NCI-H146 (cell line): ENCODE measurements at regions not wholly inside any gene's neighbourhood (a gene's known extent, or its start where the extent isn't known, plus 50 kb on each side); places are given as distances from the start of the nearest gene placed in this dataset.
"Not testable (repeated sequence)": the region's sequence is repeated elsewhere in the genome, so short reads cannot be mapped to it uniquely, and the experiment has no call there.

ENCODE experiments used
- DNase-seq: peaks from one replicate; lab custom pipeline; 2025; lab: John Stamatoyannopoulos, UW

DNA sequence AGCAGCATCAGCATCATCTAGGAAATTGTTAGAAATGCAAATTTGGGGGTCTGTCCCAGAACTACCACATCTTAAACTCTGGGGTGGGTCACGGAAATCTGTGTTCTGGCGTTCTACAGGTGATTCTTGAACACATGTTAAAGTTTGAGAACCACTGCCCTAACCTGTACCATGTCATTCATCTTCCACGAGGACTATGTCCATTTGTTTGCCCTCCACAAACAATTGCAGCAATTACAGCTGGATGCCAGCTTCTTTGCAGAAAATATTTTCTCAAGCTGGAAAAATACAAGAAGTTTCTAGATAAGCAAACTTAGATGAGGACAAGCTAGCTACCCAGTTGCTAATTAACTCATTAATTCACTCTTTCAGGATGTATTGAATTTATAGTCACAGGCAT, 54.1 kb downstream of the MAFB start:
- DNase-seq = no peak

GRCh38 chr20:40633123-40633850, 55.7 kb downstream of the MAFB start:
- DNase-seq = no peak

GRCh38 chr20:40632346-40632976, 56.6 kb downstream of the MAFB start:
- no peak for DNase-seq

DNA sequence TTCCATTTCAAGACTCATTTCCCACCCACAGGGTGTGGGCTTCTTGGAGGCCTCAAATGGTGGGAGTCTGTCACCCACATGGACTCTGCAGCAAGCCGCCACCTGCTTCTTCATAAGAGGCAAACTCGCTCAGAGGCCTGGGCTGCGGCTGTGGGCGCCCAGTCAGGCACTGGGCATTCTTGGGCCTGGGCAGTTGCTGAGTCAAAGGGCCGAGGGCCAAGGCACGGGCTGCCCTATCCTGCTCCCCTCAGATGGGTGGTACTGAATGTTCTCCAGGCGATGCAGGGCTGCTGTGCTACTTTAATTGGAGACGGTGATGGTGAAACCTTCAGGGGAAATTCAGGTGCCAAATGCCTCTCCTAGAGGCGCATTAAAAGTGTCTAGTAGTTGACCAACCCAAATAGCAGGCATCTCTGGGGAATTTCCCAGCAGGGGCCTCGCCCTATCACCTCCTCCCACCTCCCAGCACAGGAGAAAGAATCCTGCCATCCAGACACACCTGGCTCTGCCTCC, 57.9 kb downstream of the MAFB start:
- no peak for DNase-seq

GRCh38 chr20:40630713-40631112, 58.3 kb downstream of the MAFB start:
- DNase-seq = no peak

- no peak for DNase-seq
Measured at GRCh38 chr20:40630099-40630498, 58.9 kb downstream of the MAFB start.

GRCh38 chr20:40628877-40629276, 60.2 kb downstream of the MAFB start:
- DNase-seq = no peak

GRCh38 chr20:40619053-40619452, 70.0 kb downstream of the MAFB start:
- not testable (repeated sequence) for DNase-seq

DNA sequence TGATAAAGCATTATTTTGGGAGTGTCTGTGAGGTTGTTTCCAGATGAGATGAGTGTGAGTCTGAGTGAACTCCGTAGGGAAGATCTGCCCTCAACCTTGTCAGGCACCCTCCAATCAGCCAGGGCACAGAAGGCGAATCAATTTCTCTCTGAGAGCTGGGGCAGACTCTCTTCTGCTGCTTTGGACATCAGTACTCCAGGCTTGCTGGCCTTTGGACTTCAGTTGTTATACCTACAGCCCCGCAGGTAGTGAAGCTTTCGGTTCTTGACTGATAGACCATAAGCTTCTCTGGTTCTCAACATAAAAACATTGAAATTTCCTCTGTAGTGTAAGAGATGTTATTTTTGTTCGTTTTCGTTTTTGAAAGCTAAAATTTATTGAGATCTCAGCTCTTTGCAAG, 71.4 kb downstream of the MAFB start:
- DNase-seq = no peak

GRCh38 chr20:40612837-40613236, 76.2 kb downstream of the MAFB start:
- no peak for DNase-seq

GRCh38 chr20:40612247-40612646, 76.8 kb downstream of the MAFB start:
- no peak for DNase-seq

GRCh38 chr20:40610730-40611129, 78.3 kb downstream of the MAFB start:
- no peak for DNase-seq

- DNase-seq = no peak
Measured at GRCh38 chr20:40607927-40608326, 81.1 kb downstream of the MAFB start.

- no peak for DNase-seq
Measured at GRCh38 chr20:40606660-40607059, 82.4 kb downstream of the MAFB start.

GRCh38 chr20:40606237-40606636, 82.8 kb downstream of the MAFB start:
- no peak for DNase-seq

- DNase-seq = no peak
Measured at GRCh38 chr20:40604416-40604815, 84.6 kb downstream of the MAFB start.

DNA sequence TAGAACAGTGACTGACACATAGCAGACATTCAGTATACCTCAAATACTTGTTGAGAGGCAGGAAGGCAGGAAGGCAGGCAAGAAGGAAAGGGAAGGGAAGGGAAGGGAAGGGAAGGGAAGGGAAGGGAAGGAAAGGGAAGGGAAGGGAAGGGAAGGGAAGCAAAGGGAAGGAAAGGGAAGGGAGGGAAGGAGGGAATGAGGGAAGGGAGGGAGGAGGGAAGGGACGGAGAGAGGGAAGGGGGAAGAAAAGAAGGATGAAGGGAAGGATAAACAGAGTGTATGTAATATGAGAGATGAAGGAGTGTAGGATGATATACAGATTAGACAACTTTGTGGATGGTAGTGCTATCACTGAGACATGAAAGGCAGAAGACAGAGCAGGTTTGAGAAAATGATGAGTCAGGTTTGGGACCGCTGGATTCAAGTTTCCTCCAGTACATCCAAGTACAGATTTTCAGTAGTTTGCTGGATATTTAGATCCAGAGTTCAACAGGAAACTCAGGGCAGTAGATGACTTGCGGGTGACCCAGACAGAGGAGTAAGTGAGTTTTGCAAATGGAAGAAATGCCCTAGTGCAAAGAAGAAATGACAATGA, 85.9 kb downstream of the MAFB start:
- DNase-seq = no peak

- DNase-seq = no peak
Measured at GRCh38 chr20:40602381-40602780, 86.7 kb downstream of the MAFB start.

DNA sequence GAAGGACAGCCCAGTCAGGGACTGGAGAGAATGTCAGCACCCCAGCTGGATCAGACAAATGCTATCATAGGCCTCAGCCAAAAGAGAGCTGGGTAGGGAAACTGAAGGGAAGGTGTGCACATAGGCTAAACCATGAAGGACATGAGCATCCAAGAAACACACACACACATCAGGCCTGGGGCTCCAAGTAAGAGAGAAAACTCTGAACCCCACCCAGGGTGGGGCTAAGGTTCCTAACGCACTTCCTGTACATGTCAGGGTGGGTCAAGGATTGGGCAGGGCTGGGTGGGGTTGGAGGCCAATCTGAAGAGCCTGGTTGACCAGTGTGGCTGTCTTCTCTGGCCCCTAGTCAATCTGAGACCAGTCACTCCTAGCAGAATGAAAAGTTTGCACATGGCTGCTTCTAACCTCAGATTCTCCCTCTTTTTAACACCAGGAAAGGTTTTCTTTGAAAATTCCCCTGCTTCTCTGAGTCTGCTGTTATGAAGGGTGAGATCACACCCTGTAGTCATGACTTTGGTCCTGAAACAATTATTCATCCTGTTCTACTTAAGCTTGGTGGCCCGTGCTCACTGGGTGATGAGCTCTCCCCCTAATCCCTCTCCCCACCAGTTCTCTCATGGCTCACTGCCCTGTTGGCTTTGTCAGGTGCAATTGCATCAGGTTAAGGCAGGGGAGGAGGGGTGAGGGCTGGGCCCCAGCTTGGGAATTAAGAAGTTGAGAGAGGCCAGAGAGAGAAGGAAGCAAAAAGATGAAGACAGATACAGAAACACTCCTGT, 88.4 kb downstream of the MAFB start:
- no peak for DNase-seq

DNA sequence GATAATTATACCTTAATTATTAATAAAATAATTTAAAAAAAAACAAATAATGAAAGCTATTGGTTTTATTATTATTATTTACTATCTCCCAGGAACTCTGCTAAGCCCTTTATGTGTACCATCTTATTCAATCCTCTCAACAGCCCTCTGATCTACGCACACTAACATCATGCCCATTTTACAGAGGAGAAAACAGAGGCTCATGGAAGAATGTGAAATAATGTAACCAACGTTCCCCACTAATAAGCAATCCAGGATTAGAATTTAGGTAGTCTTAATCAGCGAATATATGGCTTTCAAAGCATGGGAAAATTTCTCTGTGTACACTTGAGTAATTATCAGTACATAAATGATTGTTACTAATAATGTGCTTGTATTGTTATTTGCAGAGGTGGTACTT, 89.0 kb downstream of the MAFB start:
- no peak for DNase-seq

- DNase-seq = no peak
Measured at GRCh38 chr20:40592941-40593340, 96.1 kb downstream of the MAFB start.

- no peak for DNase-seq
Measured at GRCh38 chr20:40591536-40591935, 97.5 kb downstream of the MAFB start.

DNA sequence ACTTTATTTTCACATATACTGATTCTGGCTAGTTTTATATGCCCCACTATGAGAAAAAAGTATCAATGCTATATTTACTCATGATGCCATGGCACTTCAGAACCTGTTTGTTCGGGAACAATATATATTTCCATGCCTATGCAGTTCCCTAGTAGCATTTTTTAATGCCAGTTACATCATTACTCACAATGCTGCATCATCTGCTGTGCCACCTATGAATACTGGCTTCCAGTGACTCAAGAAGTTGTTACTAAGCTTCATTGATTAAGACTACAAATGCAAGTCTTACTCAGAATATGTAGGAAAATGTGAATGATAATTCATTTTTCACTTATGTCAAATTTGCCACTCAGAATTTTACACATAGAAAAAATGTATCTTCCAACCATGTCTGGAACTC, 97.9 kb downstream of the MAFB start:
- DNase-seq = no peak
